ENCODE measurements at regions not wholly inside any gene's neighbourhood (a gene's known extent, or its start where the extent isn't known, plus 50 kb on each side); places are given as distances from the start of the nearest gene placed in this dataset.

- TF ChIP-seq, protein P1, sequence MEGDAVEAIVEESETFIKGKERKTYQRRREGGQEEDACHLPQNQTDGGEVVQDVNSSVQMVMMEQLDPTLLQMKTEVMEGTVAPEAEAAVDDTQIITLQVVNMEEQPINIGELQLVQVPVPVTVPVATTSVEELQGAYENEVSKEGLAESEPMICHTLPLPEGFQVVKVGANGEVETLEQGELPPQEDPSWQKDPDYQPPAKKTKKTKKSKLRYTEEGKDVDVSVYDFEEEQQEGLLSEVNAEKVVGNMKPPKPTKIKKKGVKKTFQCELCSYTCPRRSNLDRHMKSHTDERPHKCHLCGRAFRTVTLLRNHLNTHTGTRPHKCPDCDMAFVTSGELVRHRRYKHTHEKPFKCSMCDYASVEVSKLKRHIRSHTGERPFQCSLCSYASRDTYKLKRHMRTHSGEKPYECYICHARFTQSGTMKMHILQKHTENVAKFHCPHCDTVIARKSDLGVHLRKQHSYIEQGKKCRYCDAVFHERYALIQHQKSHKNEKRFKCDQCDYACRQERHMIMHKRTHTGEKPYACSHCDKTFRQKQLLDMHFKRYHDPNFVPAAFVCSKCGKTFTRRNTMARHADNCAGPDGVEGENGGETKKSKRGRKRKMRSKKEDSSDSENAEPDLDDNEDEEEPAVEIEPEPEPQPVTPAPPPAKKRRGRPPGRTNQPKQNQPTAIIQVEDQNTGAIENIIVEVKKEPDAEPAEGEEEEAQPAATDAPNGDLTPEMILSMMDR (IDR thresholded peaks at IDR 0.05), result no peak
- TF ChIP-seq POLR2AphosphoS5 (IDR thresholded peaks at IDR 0.05; ENCODE audit: low read depth, low read length) (no peak), SIN3A (IDR thresholded peaks at IDR 0.05; ENCODE audit: borderline replicate concordance, insufficient read depth, low read depth, low read length) (no peak), REST (IDR thresholded peaks at IDR 0.05; ENCODE audit: insufficient read depth in 1 of 2, low read depth in 2 of 2, low read length in 1 of 2) (no peak)
Measured at GRCh38 chr7:156173346-156173745, 361.1 kb upstream of the SHH start.

Measured in Panc1 (cell line).